Activated naive CD4-positive, alpha-beta T cell treated with anti-CD3 and anti-CD28 coated beads, Interleukin-2, amount 50 U/mL, for 16 hours (primary cell): ENCODE measurements at regions not wholly inside any gene's neighbourhood (a gene's known extent, or its start where the extent isn't known, plus 50 kb on each side); places are given as distances from the start of the nearest gene placed in this dataset.

Experiments used
- DNase-seq: peaks from one replicate; pipeline ENCODE4 v3.0.0-alpha.2; 2020

- no peak for DNase-seq
These were observed 69.3 kb downstream of the CEBPB start for GRCh38 chr20:50259705-50260478.

- no peak for DNase-seq
These were observed 70.0 kb downstream of the CEBPB start for GRCh38 chr20:50260479-50261221.

- DNase-seq = no peak
These were observed 71.0 kb downstream of the CEBPB start for GRCh38 chr20:50261471-50262212.

GRCh38 chr20:50263831-50264230 lies 73.2 kb downstream of the CEBPB start:
- DNase-seq = no peak

- DNase-seq = no peak
These were observed 74.0 kb downstream of the CEBPB start for GRCh38 chr20:50264534-50265145.

GRCh38 chr20:50265245-50265946 lies 74.8 kb downstream of the CEBPB start:
- no peak for DNase-seq

- no peak for DNase-seq
These were observed 75.8 kb downstream of the CEBPB start for GRCh38 chr20:50266293-50267040.

- DNase-seq = no peak
These were observed 76.6 kb downstream of the CEBPB start for GRCh38 chr20:50267041-50267865.

GRCh38 chr20:50267866-50268219 lies 77.2 kb downstream of the CEBPB start:
- DNase-seq = no peak

GRCh38 chr20:50269091-50270033 lies 78.7 kb downstream of the CEBPB start:
- DNase-seq = no peak

GRCh38 chr20:50270034-50270395 lies 79.4 kb downstream of the CEBPB start:
- DNase-seq = no peak

GRCh38 chr20:50270569-50270968 lies 79.9 kb downstream of the CEBPB start:
- no peak for DNase-seq

- no peak for DNase-seq
These were observed 80.5 kb downstream of the CEBPB start for GRCh38 chr20:50271176-50271575.

GRCh38 chr20:50271612-50272011 lies 81.0 kb downstream of the CEBPB start:
- DNase-seq = no peak

- DNase-seq = no peak
These were observed 81.5 kb downstream of the CEBPB start for GRCh38 chr20:50272030-50272723.

GRCh38 chr20:50272724-50273446 lies 82.3 kb downstream of the CEBPB start:
- no peak for DNase-seq

GRCh38 chr20:50273601-50274491 lies 83.2 kb downstream of the CEBPB start:
- no peak for DNase-seq
